ENCODE measurements at regions not wholly inside any gene's neighbourhood (a gene's known extent, or its start where the extent isn't known, plus 50 kb on each side); places are given as distances from the start of the nearest gene placed in this dataset.

DNA sequence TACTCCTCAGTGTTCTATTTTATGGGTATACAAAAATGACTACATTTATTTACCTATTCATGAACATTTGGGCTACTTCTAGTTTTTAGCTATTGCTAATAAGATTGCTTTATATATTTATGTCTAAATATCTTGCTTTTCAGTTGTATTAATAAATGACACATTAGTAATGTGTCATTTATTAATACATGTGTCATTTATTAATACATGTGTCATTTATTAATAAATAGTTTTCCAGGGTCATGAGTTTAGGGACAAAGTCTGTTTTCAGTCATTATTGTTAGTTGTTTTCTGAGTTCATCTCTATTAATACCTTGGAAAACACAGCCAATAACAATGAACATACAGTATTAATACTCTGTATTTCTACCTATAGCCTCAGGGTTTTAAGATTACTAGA is 1630.7 kb upstream of the IGFBP7 start:
- no peak for DNase-seq
- no peak overlapping the region for H3K4me3 ChIP-seq
- H3K36me3 ChIP-seq: no peaks in the 10 kb centered on the region
- intact Hi-C loops (cut with DNase I): no loop called here
- no peak for ATAC-seq
- no peak for TF ChIP-seq POLR2A (IDR thresholded peaks at IDR 0.05)
- TF ChIP-seq, protein P1, sequence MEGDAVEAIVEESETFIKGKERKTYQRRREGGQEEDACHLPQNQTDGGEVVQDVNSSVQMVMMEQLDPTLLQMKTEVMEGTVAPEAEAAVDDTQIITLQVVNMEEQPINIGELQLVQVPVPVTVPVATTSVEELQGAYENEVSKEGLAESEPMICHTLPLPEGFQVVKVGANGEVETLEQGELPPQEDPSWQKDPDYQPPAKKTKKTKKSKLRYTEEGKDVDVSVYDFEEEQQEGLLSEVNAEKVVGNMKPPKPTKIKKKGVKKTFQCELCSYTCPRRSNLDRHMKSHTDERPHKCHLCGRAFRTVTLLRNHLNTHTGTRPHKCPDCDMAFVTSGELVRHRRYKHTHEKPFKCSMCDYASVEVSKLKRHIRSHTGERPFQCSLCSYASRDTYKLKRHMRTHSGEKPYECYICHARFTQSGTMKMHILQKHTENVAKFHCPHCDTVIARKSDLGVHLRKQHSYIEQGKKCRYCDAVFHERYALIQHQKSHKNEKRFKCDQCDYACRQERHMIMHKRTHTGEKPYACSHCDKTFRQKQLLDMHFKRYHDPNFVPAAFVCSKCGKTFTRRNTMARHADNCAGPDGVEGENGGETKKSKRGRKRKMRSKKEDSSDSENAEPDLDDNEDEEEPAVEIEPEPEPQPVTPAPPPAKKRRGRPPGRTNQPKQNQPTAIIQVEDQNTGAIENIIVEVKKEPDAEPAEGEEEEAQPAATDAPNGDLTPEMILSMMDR (IDR thresholded peaks at IDR 0.05): no peak
- H3K27ac ChIP-seq: no peak overlapping the region
- H3K4me1 ChIP-seq: no peaks in the 10 kb centered on the region
- H3K9me3 ChIP-seq: no peaks in the 10 kb centered on the region
- no peaks in the 10 kb centered on the region for H3K27me3 ChIP-seq

DNA sequence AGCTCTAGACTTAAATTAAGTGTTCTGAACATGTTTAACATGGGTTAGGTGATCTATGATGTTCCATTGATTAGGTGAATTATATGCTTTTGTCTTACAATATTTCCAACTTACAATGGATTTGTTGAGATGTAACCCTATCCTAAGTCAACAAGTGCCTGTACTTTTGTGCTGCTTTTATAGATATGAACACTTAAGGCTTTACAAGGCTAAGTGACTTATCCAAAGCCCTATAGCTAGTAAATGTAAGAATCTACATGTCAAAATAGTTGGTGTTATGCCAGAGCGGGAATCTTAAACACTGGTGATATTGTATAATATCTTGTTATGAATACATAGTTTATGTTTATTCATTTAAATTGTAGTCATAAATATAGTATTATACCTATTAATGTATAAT is 1629.1 kb upstream of the IGFBP7 start:
- no peaks in the 10 kb centered on the region for H3K36me3 ChIP-seq

DNA sequence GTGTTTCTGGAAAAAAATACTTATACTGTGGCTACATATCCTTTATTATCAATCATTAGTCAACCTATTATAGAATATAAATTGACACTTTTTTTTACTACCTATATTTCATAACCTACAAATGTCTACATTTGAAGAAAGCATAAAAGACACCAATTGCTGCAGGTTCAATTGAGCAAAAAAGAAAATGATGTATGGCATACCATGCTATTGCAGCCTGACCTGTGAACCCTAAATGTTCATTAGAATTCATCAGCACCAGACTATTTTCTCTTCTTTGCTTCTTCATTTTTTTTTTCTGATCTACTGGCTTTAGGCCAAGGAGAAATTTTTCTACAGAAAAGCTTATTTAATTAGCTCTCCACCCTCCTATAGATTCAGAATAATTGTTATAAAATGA is 1628.2 kb upstream of the IGFBP7 start:
- Histone ChIP-seq H3K36me3 (no peaks in the 10 kb centered on the region), H3K9me3 (no peaks in the 10 kb centered on the region), H3K4me1 (no peaks in the 10 kb centered on the region), H3K27ac (no peak overlapping the region), H3K27me3 (no peaks in the 10 kb centered on the region), H3K4me3 (no peak overlapping the region)
- TF ChIP-seq, protein P1 (IDR thresholded peaks at IDR 0.05): no peak
- TF ChIP-seq POLR2A (IDR thresholded peaks at IDR 0.05): no peak
- no peak for ATAC-seq
- intact Hi-C loops (cut with DNase I): no loop called here
- no peak for DNase-seq

More for the DNA sequence above, 1629.1 kb upstream of the IGFBP7 start:
- Histone ChIP-seq H3K9me3 (no peaks in the 10 kb centered on the region), H3K4me3 (no peak overlapping the region), H3K27me3 (no peaks in the 10 kb centered on the region), H3K27ac (no peak overlapping the region), H3K4me1 (no peaks in the 10 kb centered on the region)
- DNase-seq (no peak), ATAC-seq (no peak)
- whole genome bisulfite sequencing, 4 donors: 91 to 98% (median 92%) methylated on average over 1 of the region's 1 CpG
- TF ChIP-seq, protein P1 (IDR thresholded peaks at IDR 0.05): no peak
- no peak for TF ChIP-seq POLR2A (IDR thresholded peaks at IDR 0.05)
- intact Hi-C loops (cut with DNase I): no loop called here

DNA sequence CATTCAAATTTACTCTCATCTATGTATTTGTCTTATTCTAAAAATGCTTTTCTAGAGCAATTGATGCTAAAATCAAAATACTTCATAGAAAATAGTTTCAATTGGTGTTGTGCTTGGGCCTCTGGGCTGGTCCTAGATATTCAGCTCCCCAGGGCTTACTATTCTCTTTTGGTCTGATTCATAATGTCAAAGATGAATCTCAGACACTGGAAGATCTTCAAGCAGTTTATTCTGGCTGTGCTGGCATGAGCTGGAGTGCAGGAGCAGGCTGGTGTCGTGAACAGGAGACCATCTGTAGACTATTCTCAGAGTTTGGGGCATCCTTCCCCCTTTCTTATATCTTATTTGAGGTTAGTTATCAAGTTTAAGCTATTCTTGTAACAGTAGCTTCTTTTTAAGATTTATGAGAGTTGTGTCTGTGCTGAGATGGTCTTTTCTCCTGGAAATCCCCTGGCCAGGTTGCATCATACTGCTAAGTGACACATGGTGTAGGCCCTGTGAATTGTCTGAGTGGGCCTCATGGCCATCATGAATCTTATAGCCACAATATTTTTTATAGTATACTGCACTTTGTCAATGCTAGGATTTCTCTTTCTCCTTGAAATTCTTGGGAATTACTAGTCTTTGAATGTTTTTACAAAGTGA is 1624.0 kb upstream of the IGFBP7 start:
- no peaks in the 10 kb centered on the region for H3K9me3 ChIP-seq
- intact Hi-C loops (cut with DNase I): no loop called here
- 61 to 68% (median 66%) methylated on average over 1 of the region's 1 CpG for WGBS, 4 donors
- H3K27me3 ChIP-seq: no peaks in the 10 kb centered on the region
- TF ChIP-seq, protein P1 (IDR thresholded peaks at IDR 0.05): no peak
- DNase-seq (no peak), ATAC-seq (no peak)
- no peak overlapping the region for H3K27ac ChIP-seq
- no peaks in the 10 kb centered on the region for H3K36me3 ChIP-seq
- no peak overlapping the region for H3K4me3 ChIP-seq
- no peaks in the 10 kb centered on the region for H3K4me1 ChIP-seq

All from heart left ventricle (tissue), 16 donors.